GM23338 (cell line): ENCODE measurements at regions not wholly inside any gene's neighbourhood (a gene's known extent, or its start where the extent isn't known, plus 50 kb on each side); places are given as distances from the start of the nearest gene placed in this dataset.

ENCODE experiments used
- ATAC-seq: fragments of 200-7000 bp; cut with Tn5 transposase; 3 replicates; pipeline ENCODE4 v1.9.1; 2020
- DNase-seq: peaks from one replicate; pipeline ENCODE4 v3.0.0-alpha.2; 2015; ENCODE audit warnings: low spot score
- H2AFZ ChIP-seq: fragments of 200-600 bp; sonication (generic); 2 replicates; pipeline ENCODE4 v1.8.0; 2016; ENCODE audit warnings: antibody characterized with exemption, mild to moderate bottlenecking, moderate library complexity
- H3F3A ChIP-seq: fragments of 200-600 bp; sonication (generic); replicated peaks from 2 replicates; pipeline ENCODE4 v1.8.0; 2017; ENCODE audit warnings: antibody characterized with exemption, mixed run types, low read depth
- H3K27ac ChIP-seq: fragments of 200-600 bp; sonication (generic); 2 replicates; pipeline ENCODE4 v1.6.1; 2016; ENCODE audit warnings: low read depth
- H3K27me3 ChIP-seq: fragments of 200-600 bp; sonication (generic); 2 replicates; pipeline ENCODE4 v1.8.0; 2016; ENCODE audit warnings: mild to moderate bottlenecking, mixed run types, moderate library complexity; ENCODE audit not compliant: insufficient read depth
- H3K36me3 ChIP-seq: fragments of 200-600 bp; sonication (generic); 2 replicates; pipeline ENCODE4 v1.8.0; 2016; ENCODE audit warnings: mild to moderate bottlenecking; ENCODE audit not compliant: insufficient read depth
- H3K4me1 ChIP-seq: fragments of 200-600 bp; sonication (generic); 2 replicates; pipeline ENCODE4 v1.8.0; 2016; ENCODE audit warnings: mild to moderate bottlenecking, moderate library complexity; ENCODE audit not compliant: insufficient read depth
- H3K4me2 ChIP-seq: fragments of 200-600 bp; sonication (generic); 2 replicates; pipeline ENCODE4 v1.7.1; 2017; ENCODE audit warnings: mixed run types
- H3K4me3 ChIP-seq: fragments of 200-600 bp; sonication (generic); 2 replicates; pipeline ENCODE4 v1.6.1; 2016; ENCODE audit warnings: mixed run types
- H3K79me2 ChIP-seq: fragments of 200-600 bp; sonication (generic); replicated peaks from 2 replicates; pipeline ENCODE4 v1.8.0; 2017; ENCODE audit warnings: mild to moderate bottlenecking; ENCODE audit not compliant: insufficient read depth
- H3K9me2 ChIP-seq: fragments of 200-600 bp; sonication (generic); 2 replicates; pipeline ENCODE4 v1.8.0; 2017; ENCODE audit not compliant: insufficient read depth
- H4K20me1 ChIP-seq: fragments of 200-600 bp; sonication (generic); replicated peaks from 2 replicates; pipeline ENCODE4 v1.8.0; 2017; ENCODE audit warnings: mild to moderate bottlenecking; ENCODE audit not compliant: insufficient read depth
- H3K27ac Mint-ChIP-seq: 2 replicates; pipeline ENCODE4 v1.8.0; 2020; ENCODE audit warnings: inconsistent platforms, mild to moderate bottlenecking, moderate library complexity, mixed read lengths
- H3K27me3 Mint-ChIP-seq: 3 replicates; pipeline ENCODE4 v1.8.0; 2022; ENCODE audit warnings: low read depth, mild to moderate bottlenecking, moderate library complexity, mixed read lengths, inconsistent platforms; ENCODE audit not compliant: insufficient read depth, poor library complexity
- H3K36me3 Mint-ChIP-seq: 3 replicates; pipeline ENCODE4 v1.8.0; 2021; ENCODE audit warnings: low read depth, mild to moderate bottlenecking, inconsistent platforms, moderate library complexity, mixed read lengths
- H3K4me1 Mint-ChIP-seq: 3 replicates; pipeline ENCODE4 v1.8.0; 2020; ENCODE audit warnings: mild to moderate bottlenecking, inconsistent platforms, mixed read lengths
- H3K4me3 Mint-ChIP-seq: 3 replicates; pipeline ENCODE4 v1.8.0; 2021; ENCODE audit warnings: moderate library complexity, mild to moderate bottlenecking, inconsistent platforms, mixed read lengths
- H3K9me3 Mint-ChIP-seq: 3 replicates; pipeline ENCODE4 v1.8.0; 2020; ENCODE audit warnings: moderate library complexity, mild to moderate bottlenecking, inconsistent platforms, mixed read lengths
- CREB1 ChIP-seq: fragments of 250-450 bp; sonication (Bioruptor Pico); IDR thresholded peaks from 2 replicates; pipeline ENCODE4 v1.5.0; 2020; ENCODE audit warnings: low read depth, mild to moderate bottlenecking, moderate library complexity
- ETS1 ChIP-seq: IDR thresholded peaks from 2 replicates; pipeline ENCODE4 v1.6.1; 2016; ENCODE audit warnings: antibody characterized with exemption
- EZH2 ChIP-seq: fragments of 200-600 bp; sonication (generic); IDR thresholded peaks from one replicate; pipeline ENCODE4 v1.8.0; 2017; ENCODE audit warnings: antibody characterized with exemption, mild to moderate bottlenecking, low read depth; ENCODE audit not compliant: unreplicated experiment
- EZH2phosphoT487 ChIP-seq: fragments of 200-600 bp; sonication (generic); IDR thresholded peaks from one replicate; pipeline ENCODE4 v1.8.1; 2018; ENCODE audit warnings: antibody characterized with exemption; ENCODE audit not compliant: unreplicated experiment
- JUNB ChIP-seq: IDR thresholded peaks from one replicate; pipeline ENCODE4 v1.6.1; 2016; ENCODE audit warnings: antibody characterized with exemption; ENCODE audit not compliant: unreplicated experiment
- NANOG ChIP-seq: IDR thresholded peaks from 2 replicates; pipeline ENCODE4 v1.6.1; 2016; ENCODE audit warnings: antibody characterized with exemption, borderline replicate concordance
- STAT1 ChIP-seq: IDR thresholded peaks from one replicate; pipeline ENCODE4 v1.6.1; 2016; ENCODE audit warnings: antibody characterized with exemption; ENCODE audit not compliant: unreplicated experiment
- ZNF114 ChIP-seq: fragments of 250-450 bp; sonication (Bioruptor Pico); IDR thresholded peaks from 2 replicates; pipeline ENCODE4 v1.5.0; 2020; ENCODE audit warnings: mild to moderate bottlenecking, moderate library complexity
- ZNF331 ChIP-seq: fragments of 250-450 bp; sonication (Bioruptor Pico); IDR thresholded peaks from 2 replicates; pipeline ENCODE4 v1.5.0; 2020; ENCODE audit warnings: low read depth, mild to moderate bottlenecking, moderate library complexity
- ZNF462 ChIP-seq: fragments of 250-450 bp; sonication (Bioruptor Pico); IDR thresholded peaks from 2 replicates; pipeline ENCODE4 v1.5.0; 2020; ENCODE audit warnings: mild to moderate bottlenecking, moderate library complexity
- TF ChIP-seq, protein P1 (sequence below): IDR thresholded peaks from one replicate; pipeline ENCODE4 v1.6.1; 2018; ENCODE audit warnings: antibody characterized with exemption; ENCODE audit not compliant: unreplicated experiment
- TF ChIP-seq, protein P2 (sequence below), 2 experiments: fragments of 200-600 bp in 1 of 2; sonication (generic) in 1 of 2; conservative IDR thresholded peaks; 2 replicates each; pipeline versions ENCODE4 v1.5.1 to v1.6.1; 2016 to 2017; ENCODE audit warnings: antibody characterized with exemption in 2 of 2, low read depth in 2 of 2, mild to moderate bottlenecking in 2 of 2, moderate library complexity in 1 of 2

GRCh38 chr11:29217901-29218300 is 798.9 kb downstream of the KCNA4 start:
- Mint-ChIP-seq H3K27ac (no peak overlapping the region), H3K4me3 (no peak overlapping the region), H3K36me3 (no peaks in the 10 kb centered on the region), H3K27me3 (no peaks in the 10 kb centered on the region), H3K4me1 (no peaks in the 10 kb centered on the region), H3K9me3 (peaks cover 24% of the 10 kb centered on the region; the same call in 2 of the 3 replicates)
- TF ChIP-seq CREB1 (CRISPR knock-in tag), result no peak
- TF ChIP-seq STAT1, result no peak
- no peak for TF ChIP-seq EZH2
- TF ChIP-seq, protein P1, sequence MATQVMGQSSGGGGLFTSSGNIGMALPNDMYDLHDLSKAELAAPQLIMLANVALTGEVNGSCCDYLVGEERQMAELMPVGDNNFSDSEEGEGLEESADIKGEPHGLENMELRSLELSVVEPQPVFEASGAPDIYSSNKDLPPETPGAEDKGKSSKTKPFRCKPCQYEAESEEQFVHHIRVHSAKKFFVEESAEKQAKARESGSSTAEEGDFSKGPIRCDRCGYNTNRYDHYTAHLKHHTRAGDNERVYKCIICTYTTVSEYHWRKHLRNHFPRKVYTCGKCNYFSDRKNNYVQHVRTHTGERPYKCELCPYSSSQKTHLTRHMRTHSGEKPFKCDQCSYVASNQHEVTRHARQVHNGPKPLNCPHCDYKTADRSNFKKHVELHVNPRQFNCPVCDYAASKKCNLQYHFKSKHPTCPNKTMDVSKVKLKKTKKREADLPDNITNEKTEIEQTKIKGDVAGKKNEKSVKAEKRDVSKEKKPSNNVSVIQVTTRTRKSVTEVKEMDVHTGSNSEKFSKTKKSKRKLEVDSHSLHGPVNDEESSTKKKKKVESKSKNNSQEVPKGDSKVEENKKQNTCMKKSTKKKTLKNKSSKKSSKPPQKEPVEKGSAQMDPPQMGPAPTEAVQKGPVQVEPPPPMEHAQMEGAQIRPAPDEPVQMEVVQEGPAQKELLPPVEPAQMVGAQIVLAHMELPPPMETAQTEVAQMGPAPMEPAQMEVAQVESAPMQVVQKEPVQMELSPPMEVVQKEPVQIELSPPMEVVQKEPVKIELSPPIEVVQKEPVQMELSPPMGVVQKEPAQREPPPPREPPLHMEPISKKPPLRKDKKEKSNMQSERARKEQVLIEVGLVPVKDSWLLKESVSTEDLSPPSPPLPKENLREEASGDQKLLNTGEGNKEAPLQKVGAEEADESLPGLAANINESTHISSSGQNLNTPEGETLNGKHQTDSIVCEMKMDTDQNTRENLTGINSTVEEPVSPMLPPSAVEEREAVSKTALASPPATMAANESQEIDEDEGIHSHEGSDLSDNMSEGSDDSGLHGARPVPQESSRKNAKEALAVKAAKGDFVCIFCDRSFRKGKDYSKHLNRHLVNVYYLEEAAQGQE, result no peak
- no peak for TF ChIP-seq ETS1
- TF ChIP-seq EZH2phosphoT487, result no peak
- no peak for TF ChIP-seq ZNF114
- TF ChIP-seq, protein P2, sequence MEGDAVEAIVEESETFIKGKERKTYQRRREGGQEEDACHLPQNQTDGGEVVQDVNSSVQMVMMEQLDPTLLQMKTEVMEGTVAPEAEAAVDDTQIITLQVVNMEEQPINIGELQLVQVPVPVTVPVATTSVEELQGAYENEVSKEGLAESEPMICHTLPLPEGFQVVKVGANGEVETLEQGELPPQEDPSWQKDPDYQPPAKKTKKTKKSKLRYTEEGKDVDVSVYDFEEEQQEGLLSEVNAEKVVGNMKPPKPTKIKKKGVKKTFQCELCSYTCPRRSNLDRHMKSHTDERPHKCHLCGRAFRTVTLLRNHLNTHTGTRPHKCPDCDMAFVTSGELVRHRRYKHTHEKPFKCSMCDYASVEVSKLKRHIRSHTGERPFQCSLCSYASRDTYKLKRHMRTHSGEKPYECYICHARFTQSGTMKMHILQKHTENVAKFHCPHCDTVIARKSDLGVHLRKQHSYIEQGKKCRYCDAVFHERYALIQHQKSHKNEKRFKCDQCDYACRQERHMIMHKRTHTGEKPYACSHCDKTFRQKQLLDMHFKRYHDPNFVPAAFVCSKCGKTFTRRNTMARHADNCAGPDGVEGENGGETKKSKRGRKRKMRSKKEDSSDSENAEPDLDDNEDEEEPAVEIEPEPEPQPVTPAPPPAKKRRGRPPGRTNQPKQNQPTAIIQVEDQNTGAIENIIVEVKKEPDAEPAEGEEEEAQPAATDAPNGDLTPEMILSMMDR (conservative IDR thresholded peaks at IDR 0.05; ENCODE audit: low read depth in 2 of 2), result no peak
- TF ChIP-seq ZNF331, result no peak
- no peak for TF ChIP-seq ZNF462 (CRISPR knock-in tag)
- TF ChIP-seq JUNB, result no peak
- TF ChIP-seq NANOG, result no peak
- no peak overlapping the region for H3K4me2 ChIP-seq
- no peaks in the 10 kb centered on the region for H3F3A ChIP-seq
- H3K4me3 ChIP-seq, result no peak overlapping the region
- no peaks in the 10 kb centered on the region for H3K27me3 ChIP-seq
- H3K36me3 ChIP-seq, result no peaks in the 10 kb centered on the region; the same call in 1 of the 2 replicates
- DNase-seq (no peak), ATAC-seq (no peak)
- H3K9me2 ChIP-seq, result peaks cover 4% of the 10 kb centered on the region; the same call in 1 of the 2 replicates
- H3K79me2 ChIP-seq, result no peaks in the 10 kb centered on the region
- no peak overlapping the region for H2AFZ ChIP-seq
- no peaks in the 10 kb centered on the region for H4K20me1 ChIP-seq
- H3K27ac ChIP-seq, result no peak overlapping the region
- H3K4me1 ChIP-seq, result no peaks in the 10 kb centered on the region
